Stimulated activated CD4-positive, alpha-beta T cell treated with anti-CD3 and anti-CD28 coated beads, Interleukin-12 subunit alpha, Interleukin-12 subunit beta, amount 100 ng/mL, for 24 hours (primary cell): ENCODE measurements at regions not wholly inside any gene's neighbourhood (a gene's known extent, or its start where the extent isn't known, plus 50 kb on each side); places are given as distances from the start of the nearest gene placed in this dataset.

Experiments used
- DNase-seq, 2 experiments: peaks; one replicate each; pipeline ENCODE4 v3.0.0-alpha.2; 2020; ENCODE audit warnings: low read depth in 2 of 2

- DNase-seq, result no peak
Observed at GRCh38 chr21:27704567-27705166, 737.8 kb upstream of the ADAMTS5 start.

- no peak for DNase-seq
Observed at GRCh38 chr21:27703791-27704190, 736.9 kb upstream of the ADAMTS5 start.

- DNase-seq, result peak; percentile 13 to 56
Observed at GRCh38 chr21:27700974-27701614, 734.2 kb upstream of the ADAMTS5 start.

- DNase-seq, result no peak
Observed at GRCh38 chr21:27695246-27695645, 728.4 kb upstream of the ADAMTS5 start.

GRCh38 chr21:27694667-27695066, 727.8 kb upstream of the ADAMTS5 start:
- DNase-seq, result no peak

DNA sequence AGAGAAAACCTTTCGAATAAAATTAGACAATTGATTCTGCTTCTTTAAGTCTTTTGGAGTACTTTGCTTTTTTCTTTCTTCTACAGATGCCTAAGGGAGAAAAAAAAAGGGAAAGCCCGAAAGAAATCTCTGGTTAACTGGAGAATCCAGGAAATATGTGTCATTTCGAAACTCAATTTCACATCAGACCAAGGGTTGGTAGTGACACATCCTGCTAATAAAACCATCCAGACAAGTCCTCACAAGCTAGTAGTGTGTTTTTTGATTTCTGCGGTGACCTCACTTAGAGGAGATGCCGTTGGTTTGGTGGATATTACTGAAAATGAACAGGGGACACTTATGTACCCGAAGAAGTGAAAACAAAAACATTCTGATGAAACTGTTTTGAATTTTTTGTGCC, 726.5 kb upstream of the ADAMTS5 start:
- DNase-seq, result no peak

DNA sequence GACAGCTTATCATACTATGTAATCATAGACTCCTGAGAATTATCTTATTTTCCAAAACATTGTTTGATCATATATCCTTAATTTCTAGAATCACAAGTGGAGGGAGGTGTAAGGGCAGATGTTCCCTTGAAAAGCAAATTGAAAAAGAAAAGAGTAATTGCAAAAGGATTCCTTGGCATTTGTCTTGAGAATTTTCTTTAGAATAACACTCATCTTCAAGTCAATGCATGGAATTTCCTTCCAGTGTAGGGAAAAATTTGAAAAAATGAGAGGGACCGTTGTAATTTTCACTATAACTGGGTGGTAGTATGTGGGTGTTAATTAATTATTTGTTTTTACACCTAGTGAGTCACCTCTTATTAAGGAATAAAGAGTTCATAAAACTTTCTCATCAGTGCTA, 724.6 kb upstream of the ADAMTS5 start:
- DNase-seq, result no peak

GRCh38 chr21:27691006-27691405, 724.1 kb upstream of the ADAMTS5 start:
- DNase-seq, result no peak

GRCh38 chr21:27690426-27690825, 723.5 kb upstream of the ADAMTS5 start:
- no peak for DNase-seq

DNA sequence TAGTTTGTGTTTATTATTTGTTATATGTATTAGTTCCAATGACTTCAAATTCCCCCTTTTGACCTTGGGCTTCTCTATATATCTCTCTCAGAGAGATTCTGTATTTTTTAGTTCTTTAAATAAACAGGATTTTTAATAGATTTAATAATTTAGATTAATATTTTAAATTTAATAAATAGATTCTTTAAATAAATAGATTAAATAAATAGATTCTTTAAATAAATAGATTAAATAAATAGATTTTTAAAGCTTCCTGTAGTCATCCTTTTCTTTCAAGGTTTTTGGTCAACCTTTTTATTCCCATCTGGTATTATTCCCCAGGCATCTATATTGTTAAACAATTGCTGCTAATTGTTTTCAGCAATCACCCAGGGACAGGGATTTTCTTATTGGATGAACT, 721.9 kb upstream of the ADAMTS5 start:
- no peak for DNase-seq

DNA sequence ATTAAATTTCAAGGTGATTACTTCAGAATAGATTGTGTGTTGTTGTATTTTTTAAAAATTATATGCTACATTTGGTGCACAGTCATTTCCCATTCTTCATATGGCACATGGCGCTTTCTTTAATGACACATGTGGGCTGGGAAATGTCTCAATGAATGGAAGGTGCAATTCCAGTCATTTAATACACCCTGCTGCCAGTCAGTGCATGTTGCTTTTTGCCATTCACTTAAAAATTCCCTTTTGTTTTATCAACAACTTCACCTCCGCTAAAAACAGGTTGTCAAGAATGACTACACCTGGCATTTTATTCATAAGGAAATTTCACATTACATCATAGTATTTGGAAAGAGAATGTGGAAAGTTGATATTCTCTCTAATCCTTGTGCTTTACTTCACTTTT, 716.4 kb upstream of the ADAMTS5 start:
- DNase-seq, result no peak

DNA sequence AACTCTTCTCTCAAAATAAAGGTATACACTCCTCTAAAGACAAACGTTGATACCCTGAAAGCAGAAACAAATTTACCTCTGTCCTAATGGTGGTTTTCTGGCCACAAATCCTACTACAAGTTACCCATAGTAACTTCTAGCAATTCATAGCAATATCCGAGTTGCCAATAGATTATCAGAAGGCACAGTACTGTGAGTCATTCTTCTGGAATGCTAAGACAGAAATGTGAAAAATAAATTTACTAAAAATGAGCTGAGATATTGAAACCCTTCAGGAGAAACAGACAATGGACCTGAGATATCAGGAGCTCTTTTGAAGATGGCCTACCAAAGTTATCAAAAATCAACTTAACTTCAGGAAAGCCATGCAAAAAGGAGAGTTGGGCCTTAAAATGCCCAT, 715.0 kb upstream of the ADAMTS5 start:
- no peak for DNase-seq

DNA sequence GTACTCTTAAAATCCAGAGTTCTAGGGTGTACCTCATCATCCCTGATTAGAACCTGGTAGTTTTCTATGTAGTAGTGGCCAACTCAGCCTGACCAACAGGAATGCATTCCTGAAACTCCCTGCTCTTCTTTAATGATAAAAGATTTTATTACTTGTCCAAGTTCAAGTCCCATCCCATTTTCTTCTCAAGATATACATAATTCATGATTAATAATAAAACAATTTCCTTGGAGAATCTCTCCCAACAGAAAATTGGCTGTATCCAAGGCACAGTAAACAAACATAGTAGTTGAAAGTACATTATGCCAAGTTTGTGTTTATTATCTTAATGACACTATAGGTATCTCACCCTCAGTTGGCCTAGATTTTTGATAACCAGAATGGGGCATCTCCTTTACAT, 714.1 kb upstream of the ADAMTS5 start:
- DNase-seq, result no peak

GRCh38 chr21:27680181-27680580, 713.3 kb upstream of the ADAMTS5 start:
- no peak for DNase-seq

DNA sequence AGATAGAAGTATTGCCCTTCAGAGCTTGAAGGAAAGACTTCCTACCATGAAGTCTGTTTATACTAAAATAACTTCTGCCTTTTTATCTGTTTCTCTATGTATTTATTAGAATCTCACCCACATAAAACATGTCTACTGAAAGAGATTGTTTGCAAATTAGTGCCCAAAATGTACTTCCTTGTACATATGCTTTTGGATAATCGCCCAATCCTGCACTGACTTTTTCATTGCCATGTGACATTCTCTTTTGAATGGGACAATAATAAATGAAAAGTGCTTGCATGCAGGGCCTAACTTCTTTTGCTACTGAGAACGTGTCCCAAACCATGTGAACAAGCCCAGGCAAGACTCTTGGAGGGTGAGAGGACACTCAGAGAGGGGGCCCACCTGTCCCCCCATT, 711.6 kb upstream of the ADAMTS5 start:
- DNase-seq, result no peak

DNA sequence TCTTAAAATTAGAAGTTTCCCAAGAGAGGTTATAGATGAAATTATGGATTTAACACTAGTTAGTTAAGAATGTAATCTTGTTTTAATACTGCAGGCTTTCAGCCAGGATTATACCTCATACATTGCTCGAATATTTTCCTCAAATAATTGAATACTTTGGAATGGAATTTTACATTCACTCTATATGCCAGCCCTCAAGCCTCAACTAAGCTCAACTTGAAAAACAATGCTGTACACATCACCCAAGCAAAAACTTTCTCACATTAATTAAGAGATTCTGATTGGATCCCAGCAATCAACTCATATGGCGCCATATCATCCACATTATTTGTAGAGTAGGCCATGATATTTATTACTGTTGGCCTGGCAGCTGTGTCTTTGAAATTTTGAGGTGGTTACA, 710.7 kb upstream of the ADAMTS5 start:
- no peak for DNase-seq

- DNase-seq, result no peak
Observed at GRCh38 chr21:27675306-27675705, 708.4 kb upstream of the ADAMTS5 start.

- DNase-seq, result no peak
Observed at GRCh38 chr21:27674041-27674615, 707.2 kb upstream of the ADAMTS5 start.

DNA sequence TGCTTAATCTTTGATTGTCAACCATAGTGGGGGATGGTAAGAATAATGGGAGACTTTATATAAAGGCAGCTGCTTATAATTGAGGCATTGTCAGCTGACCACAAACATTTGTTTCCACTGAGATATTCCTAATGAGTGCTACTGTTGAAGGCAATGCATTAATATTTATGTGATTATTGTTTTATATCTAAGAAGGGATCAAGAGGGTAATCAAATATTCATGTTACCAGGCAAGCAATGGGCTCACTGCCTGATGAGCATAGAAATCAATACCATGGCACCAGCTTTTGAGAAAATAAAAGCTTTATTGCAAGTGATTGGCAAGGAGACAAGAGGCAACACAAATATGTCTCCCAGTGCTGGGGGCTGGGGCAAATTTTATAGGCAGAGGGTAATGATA, 706.7 kb upstream of the ADAMTS5 start:
- DNase-seq, result no peak

DNA sequence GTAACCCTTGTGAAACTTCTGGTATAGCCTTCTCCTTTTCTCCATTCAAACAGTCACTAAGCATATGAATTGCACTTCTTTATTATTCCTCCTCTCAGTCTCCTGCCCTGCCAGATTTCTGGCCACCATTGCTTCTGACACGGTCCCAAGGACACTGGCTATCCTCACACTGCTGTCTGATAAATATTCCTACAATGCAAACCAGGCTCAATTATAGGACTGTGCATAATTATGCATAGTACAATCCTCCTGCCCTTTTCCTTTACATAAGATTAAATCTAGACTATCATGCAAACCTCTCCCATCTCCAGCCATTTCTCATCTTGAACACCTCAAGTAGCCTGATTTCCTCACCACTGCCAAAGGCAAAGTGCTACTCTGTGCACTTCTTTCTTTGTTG, 704.3 kb upstream of the ADAMTS5 start:
- no peak for DNase-seq

DNA sequence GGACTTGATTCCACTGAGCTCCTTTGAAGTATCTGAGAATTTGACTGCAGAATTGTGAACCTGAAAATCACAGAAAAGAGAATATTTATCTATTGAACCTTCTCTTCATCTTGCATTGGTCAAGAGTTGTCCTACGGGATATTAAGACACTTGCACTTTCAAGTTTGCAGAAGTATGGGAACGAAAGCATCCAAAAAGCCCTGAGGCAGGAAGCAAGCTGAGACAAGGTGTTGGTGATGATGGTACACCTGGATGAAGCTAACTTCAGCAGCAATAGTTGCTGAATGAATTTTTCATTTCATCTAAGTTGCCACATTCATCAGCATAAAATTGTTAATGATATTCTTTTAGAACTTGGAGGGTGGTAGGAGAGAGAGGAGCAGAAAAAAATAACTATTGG, 686.6 kb upstream of the ADAMTS5 start:
- DNase-seq, result no peak

DNA sequence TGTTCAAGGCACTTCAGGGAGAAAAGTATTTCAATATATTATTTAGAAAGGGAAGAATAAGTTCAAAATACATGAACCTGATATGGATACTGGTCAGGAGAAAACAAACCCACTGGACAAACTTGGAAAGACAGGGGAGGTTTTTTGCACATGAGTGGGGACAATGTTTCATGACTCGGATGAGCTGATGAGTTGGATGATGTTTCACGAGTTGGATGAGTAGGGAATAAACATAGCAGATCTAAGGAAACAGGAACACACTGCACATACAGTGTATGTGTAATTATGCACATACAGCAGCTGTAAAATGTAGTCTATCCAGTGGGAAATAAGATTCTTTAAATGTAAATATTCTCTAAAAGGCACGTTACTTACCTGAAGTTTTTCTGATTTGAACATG, 682.9 kb upstream of the ADAMTS5 start:
- no peak for DNase-seq

DNA sequence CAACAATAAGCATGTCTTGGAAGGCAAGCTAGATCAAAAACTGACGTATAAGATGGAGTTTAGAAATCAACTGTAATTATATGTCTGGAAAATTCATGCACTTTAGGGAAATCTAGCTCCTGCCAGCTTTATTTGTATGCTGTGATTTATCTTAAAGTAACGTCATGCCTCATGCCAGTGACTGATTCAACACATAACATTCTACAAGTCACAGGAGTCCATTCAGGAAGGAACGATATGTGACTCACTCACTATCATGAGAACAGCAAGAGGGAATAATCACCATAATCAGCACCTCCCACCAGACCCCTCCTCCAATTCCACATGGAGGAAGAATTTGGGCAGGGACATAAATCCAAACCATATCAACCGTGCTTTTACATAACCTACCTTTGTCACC, 682.4 kb upstream of the ADAMTS5 start:
- no peak for DNase-seq

DNA sequence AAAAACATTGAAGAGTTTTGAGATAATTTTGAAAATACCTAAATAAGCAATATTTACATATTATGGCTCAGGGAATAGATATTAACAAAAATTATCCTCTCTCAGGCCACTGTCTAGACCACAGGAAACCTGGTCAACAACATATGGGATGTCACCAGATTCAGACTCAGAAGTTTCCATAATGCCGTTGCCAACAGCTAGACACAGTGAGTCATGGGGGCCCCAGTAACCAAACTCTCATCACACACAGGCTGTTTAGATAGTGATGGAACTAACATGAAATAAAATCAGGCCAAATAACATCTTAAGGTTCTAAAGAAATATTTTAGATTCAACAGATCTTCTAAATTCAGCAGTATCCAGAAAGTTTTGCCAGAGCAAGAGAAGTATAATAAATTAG, 681.7 kb upstream of the ADAMTS5 start:
- no peak for DNase-seq
